MM.1S (cell line): ENCODE measurements at regions not wholly inside any gene's neighbourhood (a gene's known extent, or its start where the extent isn't known, plus 50 kb on each side); places are given as distances from the start of the nearest gene placed in this dataset.
A peak's percentile ranks its signal among the peaks of the same experiment; 100 is the strongest.

Experiments used
- DNase-seq: peaks from one replicate; pipeline ENCODE4 v3.0.0-alpha.2; 2015
- H2AFZ ChIP-seq: fragments of 300-600 bp; sonication (generic); 2 replicates; pipeline ENCODE4 v1.6.0; 2016; ENCODE audit warnings: antibody characterized with exemption, low read length
- H3F3A ChIP-seq: fragments of 300-600 bp; sonication (generic); 2 replicates; pipeline ENCODE4 v1.6.1; 2016; ENCODE audit warnings: mild to moderate bottlenecking, antibody characterized with exemption, low read length, moderate library complexity, mixed read lengths; ENCODE audit not compliant: insufficient read depth
- H3K27ac ChIP-seq: fragments of 300-600 bp; sonication (generic); 2 replicates; pipeline ENCODE4 v1.5.1; 2016; ENCODE audit warnings: mild to moderate bottlenecking, low read length
- H3K27me3 ChIP-seq: fragments of 300-600 bp; sonication (generic); replicated peaks from 2 replicates; pipeline ENCODE4 v1.6.0; 2016; ENCODE audit warnings: low read length; ENCODE audit not compliant: insufficient read depth
- H3K36me3 ChIP-seq: fragments of 300-600 bp; sonication (generic); replicated peaks from 2 replicates; pipeline ENCODE4 v1.6.1; 2016; ENCODE audit warnings: mild to moderate bottlenecking, low read length, mixed read lengths; ENCODE audit not compliant: insufficient read depth
- H3K4me1 ChIP-seq: fragments of 300-600 bp; sonication (generic); 2 replicates; pipeline ENCODE4 v1.6.1; 2016; ENCODE audit warnings: low read length, mixed read lengths
- H3K4me2 ChIP-seq: fragments of 300-600 bp; sonication (generic); 2 replicates; pipeline ENCODE4 v1.6.0; 2016; ENCODE audit warnings: low read depth, low read length
- H3K4me3 ChIP-seq: fragments of 300-600 bp; sonication (generic); 2 replicates; pipeline ENCODE4 v1.5.1; 2016; ENCODE audit warnings: low read length, mixed read lengths
- H3K79me2 ChIP-seq: fragments of 300-600 bp; sonication (generic); 2 replicates; pipeline ENCODE4 v1.6.1; 2016; ENCODE audit warnings: mixed run types, low read length, mixed read lengths
- H3K9ac ChIP-seq: fragments of 300-600 bp; sonication (generic); 2 replicates; pipeline ENCODE4 v1.6.1; 2016; ENCODE audit warnings: low read length, mixed read lengths
- H3K9me2 ChIP-seq: fragments of 300-600 bp; sonication (generic); replicated peaks from 2 replicates; pipeline ENCODE4 v1.6.1; 2016; ENCODE audit warnings: mild to moderate bottlenecking, low read length, mixed read lengths; ENCODE audit not compliant: insufficient read depth
- H3K9me3 ChIP-seq: fragments of 300-600 bp; sonication (generic); replicated peaks from 2 replicates; pipeline ENCODE4 v1.6.1; 2016; ENCODE audit warnings: mild to moderate bottlenecking, low read length, mixed read lengths; ENCODE audit not compliant: insufficient read depth
- H4K20me1 ChIP-seq: fragments of 300-600 bp; sonication (generic); 2 replicates; pipeline ENCODE4 v1.6.1; 2016; ENCODE audit warnings: mild to moderate bottlenecking, low read length, moderate library complexity, mixed read lengths; ENCODE audit not compliant: insufficient read depth
- EZH2 ChIP-seq: fragments of 300-600 bp; sonication (generic); optimal IDR thresholded peaks from 2 replicates; pipeline ENCODE3; 2017; ENCODE audit warnings: low read depth, mild to moderate bottlenecking, antibody characterized with exemption, low read length, mixed read lengths
- EZH2phosphoT487 ChIP-seq: fragments of 300-600 bp; sonication (generic); IDR thresholded peaks from 2 replicates; pipeline ENCODE4 v1.6.1; 2018; ENCODE audit warnings: antibody characterized with exemption, low read length
- TF ChIP-seq, protein P1 (sequence below): fragments of 300-600 bp; sonication (generic); IDR thresholded peaks from 2 replicates; pipeline ENCODE4 v1.5.1; 2016; ENCODE audit warnings: antibody characterized with exemption, low read length, mixed read lengths

DNA sequence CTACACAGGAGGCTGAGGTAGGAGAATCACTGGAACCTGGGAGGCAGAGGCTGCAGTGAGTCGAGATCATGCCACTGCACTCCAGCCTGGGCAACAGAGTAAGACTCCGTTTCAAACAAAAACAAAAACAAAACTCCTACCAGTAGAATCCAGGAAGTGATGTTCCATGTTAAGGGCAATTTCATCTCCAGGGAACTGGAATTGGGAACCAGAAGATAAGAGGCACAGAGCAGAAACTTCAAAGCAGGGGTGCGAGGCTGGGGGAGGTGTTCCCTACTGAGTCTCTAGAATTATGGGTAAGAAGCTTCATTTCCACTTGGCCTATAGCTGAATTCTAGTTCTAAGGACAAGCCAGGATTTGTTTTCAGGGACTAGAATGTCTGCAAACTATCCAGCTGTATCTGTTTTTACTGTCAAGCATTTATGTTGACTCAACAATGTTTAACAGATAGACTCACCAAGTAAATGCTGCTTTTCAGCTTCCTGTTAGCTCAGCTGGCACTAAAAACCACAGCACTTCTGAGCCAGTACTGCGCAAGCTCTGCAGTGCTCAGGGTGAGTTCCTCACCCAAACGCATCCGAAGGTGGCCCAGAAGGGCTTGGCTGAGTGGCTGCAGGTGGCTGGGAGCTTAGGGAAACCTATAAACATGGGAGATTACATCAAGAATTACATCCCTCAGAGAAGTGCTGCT lies 320.1 kb downstream of the MTRR start:
- Histone ChIP-seq H3K9ac (no peak overlapping the region), H3K79me2 (no peaks in the 10 kb centered on the region), H3K4me2 (no peak overlapping the region), H3K36me3 (no peaks in the 10 kb centered on the region), H3K9me2 (no peaks in the 10 kb centered on the region), H3F3A (no peaks in the 10 kb centered on the region), H3K27me3 (no peaks in the 10 kb centered on the region), H4K20me1 (no peaks in the 10 kb centered on the region), H3K4me1 (no peaks in the 10 kb centered on the region), H3K4me3 (no peak overlapping the region), H3K9me3 (no peaks in the 10 kb centered on the region), H2AFZ (no peak overlapping the region), H3K27ac (no peak overlapping the region)
- TF ChIP-seq, protein P1, sequence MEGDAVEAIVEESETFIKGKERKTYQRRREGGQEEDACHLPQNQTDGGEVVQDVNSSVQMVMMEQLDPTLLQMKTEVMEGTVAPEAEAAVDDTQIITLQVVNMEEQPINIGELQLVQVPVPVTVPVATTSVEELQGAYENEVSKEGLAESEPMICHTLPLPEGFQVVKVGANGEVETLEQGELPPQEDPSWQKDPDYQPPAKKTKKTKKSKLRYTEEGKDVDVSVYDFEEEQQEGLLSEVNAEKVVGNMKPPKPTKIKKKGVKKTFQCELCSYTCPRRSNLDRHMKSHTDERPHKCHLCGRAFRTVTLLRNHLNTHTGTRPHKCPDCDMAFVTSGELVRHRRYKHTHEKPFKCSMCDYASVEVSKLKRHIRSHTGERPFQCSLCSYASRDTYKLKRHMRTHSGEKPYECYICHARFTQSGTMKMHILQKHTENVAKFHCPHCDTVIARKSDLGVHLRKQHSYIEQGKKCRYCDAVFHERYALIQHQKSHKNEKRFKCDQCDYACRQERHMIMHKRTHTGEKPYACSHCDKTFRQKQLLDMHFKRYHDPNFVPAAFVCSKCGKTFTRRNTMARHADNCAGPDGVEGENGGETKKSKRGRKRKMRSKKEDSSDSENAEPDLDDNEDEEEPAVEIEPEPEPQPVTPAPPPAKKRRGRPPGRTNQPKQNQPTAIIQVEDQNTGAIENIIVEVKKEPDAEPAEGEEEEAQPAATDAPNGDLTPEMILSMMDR: no peak
- TF ChIP-seq EZH2phosphoT487 (no peak), EZH2 (no peak)
- peak; percentile 49 for DNase-seq

DNA sequence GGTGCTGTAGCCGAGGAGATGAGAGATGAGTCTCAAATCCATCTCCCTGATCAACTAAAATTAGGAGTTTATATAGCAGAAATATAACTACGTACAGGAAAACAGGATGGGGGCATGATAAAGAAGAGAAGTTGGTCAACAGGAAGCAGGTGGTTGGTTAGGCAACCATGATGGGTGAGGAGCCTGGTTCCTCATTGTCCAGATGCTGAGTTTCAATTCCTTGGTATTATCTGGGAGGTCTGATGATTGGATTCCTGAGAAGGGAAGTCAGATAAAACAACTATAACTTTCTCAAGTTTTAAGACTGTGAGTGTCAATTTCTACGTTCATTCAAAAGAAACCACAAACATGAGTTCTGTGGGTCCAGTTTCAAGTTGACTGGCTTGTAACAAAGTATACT lies 323.9 kb downstream of the MTRR start:
- DNase-seq: no peak
- H3K4me3 ChIP-seq: no peak overlapping the region

DNA sequence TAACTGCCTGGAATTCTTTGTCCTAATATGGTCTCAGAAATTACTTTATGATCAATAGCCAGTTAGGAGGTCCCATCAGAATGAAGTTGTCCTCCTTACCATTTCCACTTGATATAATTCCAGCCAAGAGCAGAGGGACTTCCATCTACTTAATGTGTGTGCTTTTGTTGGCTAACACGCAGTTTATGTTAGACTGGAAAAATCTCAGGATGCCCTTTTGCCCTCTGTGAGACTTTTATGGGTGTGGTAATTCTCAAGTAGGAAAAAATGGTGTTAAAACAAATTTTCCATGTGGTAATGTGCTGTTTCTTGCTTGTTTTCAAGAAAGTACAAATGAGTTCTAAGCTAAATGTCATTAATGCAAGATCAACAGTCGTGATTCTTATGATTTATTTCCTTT lies 327.1 kb downstream of the MTRR start:
- no peaks in the 10 kb centered on the region for H4K20me1 ChIP-seq
- no peak overlapping the region for H3K4me3 ChIP-seq
- H2AFZ ChIP-seq: no peak overlapping the region
- TF ChIP-seq EZH2: no peak
- TF ChIP-seq, protein P1: no peak
- TF ChIP-seq EZH2phosphoT487: no peak
- H3K4me2 ChIP-seq: no peak overlapping the region
- no peaks in the 10 kb centered on the region for H3F3A ChIP-seq
- H3K79me2 ChIP-seq: no peaks in the 10 kb centered on the region
- H3K4me1 ChIP-seq: no peaks in the 10 kb centered on the region
- no peaks in the 10 kb centered on the region for H3K36me3 ChIP-seq
- H3K9me2 ChIP-seq: no peaks in the 10 kb centered on the region
- H3K27ac ChIP-seq: no peak overlapping the region
- H3K9me3 ChIP-seq: no peaks in the 10 kb centered on the region
- no peaks in the 10 kb centered on the region for H3K27me3 ChIP-seq
- no peak for DNase-seq
- no peak overlapping the region for H3K9ac ChIP-seq

More for the DNA sequence above, 323.9 kb downstream of the MTRR start:
- TF ChIP-seq, protein P1: no peak
- TF ChIP-seq EZH2: no peak
- TF ChIP-seq EZH2phosphoT487: no peak
- Histone ChIP-seq H3K27ac (no peak overlapping the region), H4K20me1 (no peaks in the 10 kb centered on the region), H3K79me2 (no peaks in the 10 kb centered on the region), H3K9ac (no peak overlapping the region), H3F3A (no peaks in the 10 kb centered on the region), H3K27me3 (no peaks in the 10 kb centered on the region), H3K36me3 (no peaks in the 10 kb centered on the region), H2AFZ (no peak overlapping the region), H3K9me2 (no peaks in the 10 kb centered on the region), H3K4me1 (no peaks in the 10 kb centered on the region), H3K9me3 (no peaks in the 10 kb centered on the region), H3K4me2 (no peak overlapping the region)
